ENCODE measurements at regions not wholly inside any gene's neighbourhood (a gene's known extent, or its start where the extent isn't known, plus 50 kb on each side); places are given as distances from the start of the nearest gene placed in this dataset.

DNA sequence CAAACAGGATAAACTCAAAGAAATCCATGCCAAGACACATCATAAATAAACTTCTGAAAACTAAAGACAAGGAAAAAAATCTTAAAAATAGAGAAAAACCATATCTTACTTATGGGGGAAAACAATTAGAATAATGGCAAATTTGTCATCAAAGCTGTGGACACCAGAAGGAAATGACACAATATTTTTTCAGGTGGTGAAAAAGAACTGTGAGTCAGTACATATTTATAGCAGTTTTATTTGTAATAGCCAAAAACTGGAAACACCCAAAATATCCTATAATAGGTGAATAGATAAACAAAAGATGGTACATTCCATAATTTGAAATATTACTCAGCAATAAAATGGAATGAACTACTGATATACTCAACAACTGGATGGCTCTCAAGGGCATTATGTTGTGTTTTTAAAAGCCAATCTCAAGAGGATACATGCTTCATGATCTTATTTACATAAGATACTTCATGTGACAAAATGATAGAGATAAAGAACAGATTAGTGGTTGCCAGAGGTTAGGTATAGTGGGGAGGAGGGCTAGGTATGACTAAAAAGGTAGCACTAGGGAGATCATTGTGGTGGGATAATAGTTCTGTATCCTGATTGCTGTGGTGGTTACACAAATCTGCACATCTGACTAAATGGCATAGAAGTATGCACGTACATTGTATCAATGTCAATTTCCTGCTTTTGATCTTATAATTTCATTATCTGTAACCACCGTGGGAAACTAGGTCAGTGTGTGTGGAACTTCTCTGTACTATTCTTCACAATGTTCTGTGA lies 191.9 kb downstream of the PPP1R2C start:
- Histone ChIP-seq H3K79me2 (ENCODE audit: control insufficient read depth, insufficient read depth, low read length) (no peaks in the 10 kb centered on the region), H3K9me3 (ENCODE audit: control insufficient read depth, low read depth, low read length) (no peaks in the 10 kb centered on the region), H3K9ac (ENCODE audit: control insufficient read depth, extremely low read depth, insufficient read depth, low read length) (no peak overlapping the region), H3K27me3 (ENCODE audit: control insufficient read depth, extremely low read depth, insufficient read depth, low read length) (no peaks in the 10 kb centered on the region), H2AFZ (ENCODE audit: control insufficient read depth, low read length) (no peak overlapping the region), H3K9me1 (ENCODE audit: control insufficient read depth, extremely low read depth, insufficient read depth, low read length) (no peaks in the 10 kb centered on the region), H3K4me1 (ENCODE audit: control insufficient read depth, extremely low read depth, insufficient read depth, low read length) (no peaks in the 10 kb centered on the region), H3K4me3 (ENCODE audit: control insufficient read depth in 2 of 3, extremely low read depth in 1 of 3, insufficient read depth in 2 of 3, low read depth in 1 of 3, low read length in 3 of 3) (no peak overlapping the region), H3K4me2 (ENCODE audit: control insufficient read depth, extremely low read depth, insufficient read depth, low read depth, low read length) (no peak overlapping the region), H4K20me1 (ENCODE audit: control insufficient read depth, extremely low read depth, insufficient read depth, low read length) (no peaks in the 10 kb centered on the region), H3K36me3 (ENCODE audit: control insufficient read depth in 2 of 2, extremely low read depth in 1 of 2, insufficient read depth in 2 of 2, low read length in 2 of 2) (no peaks in the 10 kb centered on the region), H3K27ac (ENCODE audit: control insufficient read depth, insufficient read depth, low read length) (no peak overlapping the region)
- dilution Hi-C loops (cut with MboI; ENCODE audit: extremely low pct_ligation_motif_present, low sequenced_read_pairs): no loop called here
- TF ChIP-seq EZH2 (IDR thresholded peaks at IDR 0.05; ENCODE audit: low read length) (no peak), CTCF (optimal IDR thresholded peaks at IDR 0.05 in 1 of 3, IDR thresholded peaks at IDR 0.05 in 1 of 3, conservative IDR thresholded peaks at IDR 0.05 in 1 of 3; ENCODE audit: extremely low read depth in 1 of 3, insufficient read depth in 2 of 3, low read length in 3 of 3) (no peak)
- FAIRE-seq (no peak), DNase-seq (ENCODE audit: low read depth, low spot score) (no peak)

- H3K27ac ChIP-seq (ENCODE audit: control insufficient read depth, insufficient read depth, low read length): no peak overlapping the region
- no peaks in the 10 kb centered on the region for H3K9me1 ChIP-seq (ENCODE audit: control insufficient read depth, extremely low read depth, insufficient read depth, low read length)
- no peaks in the 10 kb centered on the region for H3K4me1 ChIP-seq (ENCODE audit: control insufficient read depth, extremely low read depth, insufficient read depth, low read length)
- no peak overlapping the region for H3K4me3 ChIP-seq (ENCODE audit: control insufficient read depth in 2 of 3, extremely low read depth in 1 of 3, insufficient read depth in 2 of 3, low read depth in 1 of 3, low read length in 3 of 3)
- no peak for DNase-seq (ENCODE audit: low read depth, low spot score)
- no peaks in the 10 kb centered on the region for H3K27me3 ChIP-seq (ENCODE audit: control insufficient read depth, extremely low read depth, insufficient read depth, low read length)
- H3K79me2 ChIP-seq (ENCODE audit: control insufficient read depth, insufficient read depth, low read length): no peaks in the 10 kb centered on the region
- no peaks in the 10 kb centered on the region for H4K20me1 ChIP-seq (ENCODE audit: control insufficient read depth, extremely low read depth, insufficient read depth, low read length)
- no peak overlapping the region for H3K9ac ChIP-seq (ENCODE audit: control insufficient read depth, extremely low read depth, insufficient read depth, low read length)
- H2AFZ ChIP-seq (ENCODE audit: control insufficient read depth, low read length): no peak overlapping the region
- dilution Hi-C loops (cut with MboI; ENCODE audit: extremely low pct_ligation_motif_present, low sequenced_read_pairs): no loop called here
- TF ChIP-seq EZH2 (IDR thresholded peaks at IDR 0.05; ENCODE audit: low read length) (no peak), CTCF (optimal IDR thresholded peaks at IDR 0.05 in 1 of 3, IDR thresholded peaks at IDR 0.05 in 1 of 3, conservative IDR thresholded peaks at IDR 0.05 in 1 of 3; ENCODE audit: extremely low read depth in 1 of 3, insufficient read depth in 2 of 3, low read length in 3 of 3) (no peak)
- no peak overlapping the region for H3K4me2 ChIP-seq (ENCODE audit: control insufficient read depth, extremely low read depth, insufficient read depth, low read depth, low read length)
- no peaks in the 10 kb centered on the region for H3K9me3 ChIP-seq (ENCODE audit: control insufficient read depth, low read depth, low read length)
- no peak for FAIRE-seq
- H3K36me3 ChIP-seq (ENCODE audit: control insufficient read depth in 2 of 2, extremely low read depth in 1 of 2, insufficient read depth in 2 of 2, low read length in 2 of 2): no peaks in the 10 kb centered on the region
These were observed 200.0 kb downstream of the PPP1R2C start for GRCh38 chrX:42577936-42578470.

Measured in keratinocyte (primary cell).